H1 (cell line): ENCODE measurements at regions not wholly inside any gene's neighbourhood (a gene's known extent, or its start where the extent isn't known, plus 50 kb on each side); places are given as distances from the start of the nearest gene placed in this dataset.

Experiments used
- CTCF ChIA-PET: fragments of 300-600 bp; sonication (Branson Sonifier 250); formaldehyde crosslinking; loops from one replicate; lab custom pipeline; 2021; ENCODE audit not compliant: partially characterized antibody; lab: Charles Lee
- POLR2A ChIA-PET: fragments of 300-600 bp; sonication (Branson Sonifier 250); formaldehyde crosslinking; loops from one replicate; lab custom pipeline; 2021; ENCODE audit warnings: inconsistent platforms; ENCODE audit not compliant: partially characterized antibody; lab: Charles Lee
- DNase-seq, 2 experiments: peaks; one replicate each; pipeline versions ENCODE4 v3.0.0 to v3.0.0-alpha.2; 2010 to 2022; ENCODE audit warnings: low spot score in 2 of 2, low read depth in 1 of 2, mixed read lengths in 1 of 2
- FAIRE-seq: peaks from 2 replicates; lab custom pipeline; 2011; peaks lifted over from hg19 to GRCh38; lab: Jason Lieb, UNC
- H2AFZ ChIP-seq: 2 replicates; pipeline ENCODE4 v1.8.1; 2012; ENCODE audit warnings: low read length, inconsistent platforms
- H2AK5ac ChIP-seq: 2 replicates; pipeline ENCODE4 v1.6.1; 2013; ENCODE audit warnings: low read depth, low read length
- H2BK120ac ChIP-seq: replicated peaks from 2 replicates; pipeline ENCODE3; 2013; ENCODE audit warnings: low read depth, low read length, inconsistent platforms
- H2BK12ac ChIP-seq: 2 replicates; pipeline ENCODE4 v1.6.1; 2013; ENCODE audit warnings: low read depth, low read length
- H2BK15ac ChIP-seq: 2 replicates; pipeline ENCODE4 v1.6.1; 2013; ENCODE audit warnings: low read length
- H2BK20ac ChIP-seq: 2 replicates; pipeline ENCODE4 v1.6.1; 2013; ENCODE audit warnings: low read length
- H2BK5ac ChIP-seq: 2 replicates; pipeline ENCODE4 v1.6.1; 2013; ENCODE audit warnings: low read depth, low read length
- H3K14ac ChIP-seq: 2 replicates; pipeline ENCODE4 v1.6.1; 2013; ENCODE audit warnings: inconsistent platforms; ENCODE audit not compliant: insufficient read length
- H3K18ac ChIP-seq: 2 replicates; pipeline ENCODE4 v1.6.1; 2013; ENCODE audit warnings: low read length; ENCODE audit errors: extremely low read depth
- H3K23ac ChIP-seq: 2 replicates; pipeline ENCODE4 v1.6.1; 2013; ENCODE audit warnings: inconsistent platforms; ENCODE audit not compliant: insufficient read length
- H3K23me2 ChIP-seq: 2 replicates; pipeline ENCODE4 v1.6.1; 2013; ENCODE audit warnings: low read depth, low read length
- H3K27ac ChIP-seq: 2 replicates; pipeline ENCODE4 v1.6.1; 2011; ENCODE audit warnings: low read depth, low read length, inconsistent platforms
- H3K27me3 ChIP-seq, 4 experiments: replicated peaks in 1 of 4; 1 replicate in 1 of 4; 2 replicates in 3 of 4; pipeline versions ENCODE4 v1.6.1 to v1.8.1; 2011 to 2013; ENCODE audit warnings: low read length in 3 of 4, mild to moderate bottlenecking in 3 of 4, inconsistent platforms in 2 of 4, mixed read lengths in 2 of 4, moderate library complexity in 1 of 4; ENCODE audit not compliant: control insufficient read depth in 3 of 4, insufficient read depth in 3 of 4; ENCODE audit errors: extremely low read depth in 1 of 4
- H3K36me3 ChIP-seq, 4 experiments: 2 replicates each; pipeline versions ENCODE4 v1.6.1 to v1.8.1; 2011 to 2013; ENCODE audit warnings: mild to moderate bottlenecking in 4 of 4, low read length in 3 of 4, moderate library complexity in 2 of 4, control low read depth in 1 of 4, inconsistent platforms in 1 of 4; ENCODE audit not compliant: insufficient read depth in 4 of 4, control insufficient read depth in 2 of 4
- H3K4ac ChIP-seq: replicated peaks from 2 replicates; pipeline ENCODE3; 2013; ENCODE audit warnings: low read length, low read depth, mixed read lengths, inconsistent platforms; ENCODE audit not compliant: insufficient read length
- H3K4me1 ChIP-seq, 4 experiments: replicated peaks in 1 of 4; 1 replicate in 1 of 4; 2 replicates in 3 of 4; pipeline versions ENCODE4 v1.6.1 to v1.8.1; 2011 to 2013; ENCODE audit warnings: low read length in 3 of 4, inconsistent platforms in 2 of 4, mixed read lengths in 1 of 4; ENCODE audit not compliant: insufficient read depth in 4 of 4, control insufficient read depth in 3 of 4
- H3K4me2 ChIP-seq, 2 experiments: 2 replicates each; pipeline versions ENCODE4 v1.6.1 to v1.8.1; 2011 to 2013; ENCODE audit warnings: low read depth in 2 of 2, low read length in 2 of 2, control low read depth in 1 of 2, inconsistent platforms in 1 of 2, mild to moderate bottlenecking in 1 of 2; ENCODE audit not compliant: insufficient read depth in 1 of 2
- H3K4me3 ChIP-seq, 4 experiments: fragments of 200-600, 300-600 bp in 1 of 4; sonication (generic), shearing (Covaris generic), sonication (Bioruptor Twin) in 1 of 4; 2 replicates each; pipeline versions ENCODE4 v1.5.1 to v1.8.1; 2011 to 2016; ENCODE audit warnings: low read length in 4 of 4, low read depth in 3 of 4, control low read depth in 2 of 4, inconsistent platforms in 2 of 4, mild to moderate bottlenecking in 2 of 4, mixed read lengths in 1 of 4, moderate library complexity in 1 of 4; ENCODE audit not compliant: insufficient read depth in 2 of 4; ENCODE audit errors: extremely low read depth in 1 of 4
- H3K56ac ChIP-seq: replicated peaks from 2 replicates; pipeline ENCODE3; 2013; ENCODE audit warnings: low read depth, mild to moderate bottlenecking, mixed read lengths, low read length, inconsistent platforms; ENCODE audit not compliant: insufficient read length
- H3K79me1 ChIP-seq: 2 replicates; pipeline ENCODE4 v1.6.1; 2013; ENCODE audit warnings: low read depth, low read length, control low read depth
- H3K79me2 ChIP-seq, 2 experiments: 2 replicates each; pipeline versions ENCODE4 v1.6.1 to v1.8.1; 2012 to 2013; ENCODE audit warnings: low read length in 2 of 2, mild to moderate bottlenecking in 2 of 2, inconsistent platforms in 1 of 2; ENCODE audit not compliant: insufficient read depth in 2 of 2, control insufficient read depth in 1 of 2
- H3K9ac ChIP-seq, 4 experiments: replicated peaks in 1 of 4; 1 replicate in 1 of 4; 2 replicates in 3 of 4; pipeline versions ENCODE4 v1.6.1 to v1.8.1; 2011 to 2013; ENCODE audit warnings: low read depth in 3 of 4, low read length in 3 of 4, control low read depth in 2 of 4, mild to moderate bottlenecking in 2 of 4, moderate library complexity in 2 of 4, inconsistent platforms in 1 of 4; ENCODE audit errors: extremely low read depth in 1 of 4
- H3K9me3 ChIP-seq, 2 experiments: 2 replicates each; pipeline versions ENCODE4 v1.6.1 to v1.8.1; 2012 to 2013; ENCODE audit warnings: mild to moderate bottlenecking in 2 of 2, moderate library complexity in 2 of 2, control low read depth in 1 of 2, inconsistent platforms in 1 of 2, low read depth in 1 of 2, low read length in 1 of 2, mixed read lengths in 1 of 2; ENCODE audit not compliant: insufficient read depth in 2 of 2
- H4K20me1 ChIP-seq, 2 experiments: replicated peaks in 1 of 2; 2 replicates each; pipeline versions ENCODE3 to v1.8.1; 2011 to 2013; ENCODE audit warnings: inconsistent platforms in 2 of 2, low read length in 2 of 2, mild to moderate bottlenecking in 1 of 2; ENCODE audit not compliant: insufficient read depth in 2 of 2, control insufficient read depth in 1 of 2
- H4K5ac ChIP-seq: 2 replicates; pipeline ENCODE4 v1.6.1; 2013; ENCODE audit warnings: low read length, low read depth, mixed read lengths, inconsistent platforms; ENCODE audit not compliant: insufficient read length
- H4K8ac ChIP-seq: 2 replicates; pipeline ENCODE4 v1.8.0; 2013; ENCODE audit warnings: mild to moderate bottlenecking, moderate library complexity, low read length, inconsistent platforms; ENCODE audit not compliant: insufficient read depth; ENCODE audit errors: extremely low read depth
- H4K91ac ChIP-seq: replicated peaks from 2 replicates; pipeline ENCODE3; 2013; ENCODE audit warnings: low read length, mixed read lengths, inconsistent platforms; ENCODE audit not compliant: insufficient read length
- ASH2L ChIP-seq: fragments of 200-600, 300-600 bp; sonication (generic); IDR thresholded peaks from one replicate; pipeline ENCODE4 v1.7.1; 2017; ENCODE audit warnings: low read length
- BACH1 ChIP-seq: IDR thresholded peaks from 2 replicates; pipeline ENCODE4 v1.6.1; 2012; ENCODE audit warnings: low read length, improper control_type of control experiment
- FOSL1 ChIP-seq: IDR thresholded peaks from 2 replicates; pipeline ENCODE4 v1.6.1; 2011; ENCODE audit warnings: mild to moderate bottlenecking, low read depth, low read length, moderate library complexity; ENCODE audit not compliant: insufficient read depth
- POLR2AphosphoS5 ChIP-seq: IDR thresholded peaks from 2 replicates; pipeline ENCODE4 v1.6.1; 2011; ENCODE audit warnings: low read depth, low read length
- RNF2 ChIP-seq: fragments of 200-900, 300-1000 bp; sonication (generic); IDR thresholded peaks from 2 replicates; pipeline ENCODE4 v1.7.1; 2016; ENCODE audit warnings: borderline replicate concordance, low read depth, mild to moderate bottlenecking, antibody characterized with exemption, low read length; ENCODE audit not compliant: poor library complexity, severe bottlenecking; ENCODE audit errors: missing control alignments
- SIN3A ChIP-seq, 2 experiments: IDR thresholded peaks in 1 of 2; conservative IDR thresholded peaks in 1 of 2; 2 replicates each; pipeline ENCODE4 v1.6.1; 2011 to 2012; ENCODE audit warnings: low read length in 2 of 2, improper control_type of control experiment in 1 of 2, low read depth in 1 of 2, mild to moderate bottlenecking in 1 of 2
- WGBS, 2 experiments: shearing (Covaris generic) in 1 of 2; methylation state at CpG; one replicate each; pipeline versions ENCODE4 v1.1.6 to v1.1.7; 2013 to 2015; ENCODE audit warnings: low lambda C conversion rate in 2 of 2, mixed read lengths in 2 of 2, inconsistent platforms in 1 of 2, low coverage in 1 of 2, missing lambda C conversion rate in 1 of 2; ENCODE audit not compliant: insufficient replicate concordance in 2 of 2, insufficient coverage in 1 of 2, insufficient read length in 1 of 2; ENCODE audit errors: extremely low coverage in 1 of 2, missing lambda C conversion rate in 1 of 2; 5-methylcytosine and 5-hydroxymethylcytosine counted together
- TF ChIP-seq, protein P1 (sequence below): IDR thresholded peaks from 2 replicates; pipeline ENCODE4 v1.6.1; 2012; ENCODE audit warnings: inconsistent platforms

DNA sequence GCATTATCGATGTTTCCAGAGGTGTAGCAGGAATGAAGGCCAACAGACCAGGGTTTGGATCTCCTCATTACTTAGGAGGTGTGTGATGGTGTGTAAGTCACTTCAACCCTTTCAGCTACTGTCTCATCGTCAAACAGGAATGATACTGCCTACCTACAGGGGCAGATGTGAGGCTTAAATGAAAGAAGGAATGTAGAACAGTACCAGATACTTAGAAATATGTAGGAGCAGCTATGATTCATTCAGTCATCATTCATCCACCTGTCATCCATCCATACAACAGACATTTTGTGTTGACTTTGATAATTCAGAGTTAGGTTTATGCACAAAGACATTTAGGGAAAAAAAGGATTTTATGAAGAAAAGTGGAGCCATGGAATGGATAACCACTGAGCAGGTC lies 486.9 kb upstream of the DAB1 start:
- Histone ChIP-seq H3K14ac (no peak overlapping the region), H4K20me1 (peaks cover 0 to 1% of the 10 kb centered on the region in 2 experiments), H2BK5ac (no peak overlapping the region), H3K4me1 (0 out of 7 replicates have a peak, but pooled peaks cover 0 to 2% (median 0%) of the 10 kb centered on the region in 4 experiments)
- CTCF ChIA-PET: no interaction called here
- no peak for TF ChIP-seq BACH1
- TF ChIP-seq ASH2L: no peak
- TF ChIP-seq POLR2AphosphoS5: no peak
- TF ChIP-seq, protein P1, sequence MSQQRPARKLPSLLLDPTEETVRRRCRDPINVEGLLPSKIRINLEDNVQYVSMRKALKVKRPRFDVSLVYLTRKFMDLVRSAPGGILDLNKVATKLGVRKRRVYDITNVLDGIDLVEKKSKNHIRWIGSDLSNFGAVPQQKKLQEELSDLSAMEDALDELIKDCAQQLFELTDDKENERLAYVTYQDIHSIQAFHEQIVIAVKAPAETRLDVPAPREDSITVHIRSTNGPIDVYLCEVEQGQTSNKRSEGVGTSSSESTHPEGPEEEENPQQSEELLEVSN: no peak
- TF ChIP-seq RNF2: no peak
- TF ChIP-seq FOSL1: no peak
- no peak for TF ChIP-seq SIN3A (conservative IDR thresholded peaks at IDR 0.05 in 1 of 2, IDR thresholded peaks at IDR 0.05 in 1 of 2; ENCODE audit: low read depth in 1 of 2, low read length in 2 of 2)
- TF ChIP-seq, all 59 proteins: peak for 0
- Histone ChIP-seq H2BK12ac (no peak overlapping the region), H2BK120ac (no peak overlapping the region), H2AK5ac (no peak overlapping the region), H3K23me2 (no peaks in the 10 kb centered on the region), H3K56ac (no peak overlapping the region), H2BK15ac (no peak overlapping the region), H3K79me2 (no peaks in the 10 kb centered on the region), H3K9me3 (no peaks in the 10 kb centered on the region), H3K27me3 (peaks cover 0 to 3% (median 0%) of the 10 kb centered on the region in 4 experiments; a peak in 1 of 7 replicates), H4K5ac (no peak overlapping the region), H3K27ac (no peak overlapping the region), H2AFZ (no peak overlapping the region), H3K79me1 (no peaks in the 10 kb centered on the region), H3K23ac (no peak overlapping the region), H3K18ac (no peak overlapping the region), H4K8ac (no peak overlapping the region), H3K36me3 (no peaks in the 10 kb centered on the region), H2BK20ac (no peak overlapping the region), H3K4me3 (no peak overlapping the region), H3K9ac (no peak overlapping the region), H4K91ac (no peak overlapping the region), H3K4me2 (no peak overlapping the region), H3K4ac (no peak overlapping the region)
- 89% methylated on average over 2 of the region's 2 CpGs; no CpG with 5 or more reads in 1 of the 2 experiments for WGBS, 2 experiments
- FAIRE-seq (no peak), DNase-seq (no peak)
- POLR2A ChIA-PET: no interaction called here
